HEK293 (cell line): ENCODE measurements at regions not wholly inside any gene's neighbourhood (a gene's known extent, or its start where the extent isn't known, plus 50 kb on each side); places are given as distances from the start of the nearest gene placed in this dataset.

Experiments used
- CTCF ChIA-PET: fragments of 350-600 bp; formaldehyde crosslinking; extraction: SDS; loops from one replicate; lab custom pipeline; 2021; ENCODE audit warnings: antibody characterized with exemption; lab: Yijun Ruan, JAX
- POLR2A ChIA-PET: fragments of 300-600 bp; formaldehyde crosslinking; extraction: SDS; loops from one replicate; lab custom pipeline; 2020; ENCODE audit warnings: antibody characterized with exemption, inconsistent platforms; lab: Yijun Ruan, JAX
- H3K27ac ChIP-seq: fragments of 200-500 bp; sonication (Bioruptor generic); 2 replicates; pipeline ENCODE4 v1.5.1; 2014; ENCODE audit warnings: low read depth, low read length, control low read depth, inconsistent platforms; ENCODE audit errors: extremely low read depth
- H3K36me3 ChIP-seq, 2 experiments: fragments of 200-500 bp in 1 of 2; sonication (Bioruptor generic) in 1 of 2; 1 replicate in 1 of 2; 2 replicates in 1 of 2; pipeline ENCODE4 v1.5.1; 2014 to 2017; ENCODE audit warnings: inconsistent platforms in 2 of 2, low read length in 2 of 2; ENCODE audit not compliant: control insufficient read depth in 2 of 2, insufficient read depth in 1 of 2
- H3K4me1 ChIP-seq: fragments of 200-500 bp; sonication (Bioruptor generic); 2 replicates; pipeline ENCODE4 v1.5.1; 2014; ENCODE audit warnings: mild to moderate bottlenecking, low read length, inconsistent platforms; ENCODE audit not compliant: control insufficient read depth, insufficient read depth
- H3K4me3 ChIP-seq: 2 replicates; pipeline ENCODE4 v1.5.1; 2011; ENCODE audit warnings: low read depth, mild to moderate bottlenecking, control low read depth, low read length, moderate library complexity
- H3K9me3 ChIP-seq: fragments of 200-500 bp; sonication (Bioruptor generic); 2 replicates; pipeline ENCODE4 v1.5.1; 2014; ENCODE audit warnings: low read depth, low read length, inconsistent platforms; ENCODE audit not compliant: control insufficient read depth, insufficient read depth
- BCL6B ChIP-seq: fragments of 450-650 bp; formaldehyde crosslinking; IDR thresholded peaks from 2 replicates; pipeline ENCODE4 v1.5.1; 2017; ENCODE audit warnings: missing biosample characterization, missing genetic modification characterization
- MYNN ChIP-seq: fragments of 450-650 bp; formaldehyde crosslinking; IDR thresholded peaks from 2 replicates; pipeline ENCODE4 v1.5.1; 2016; ENCODE audit warnings: missing biosample characterization, missing genetic modification characterization, borderline replicate concordance
- PRDM1 ChIP-seq: fragments of 450-650 bp; formaldehyde crosslinking; IDR thresholded peaks from 2 replicates; pipeline ENCODE4; 2016; ENCODE audit warnings: missing biosample characterization, missing genetic modification characterization
- ZNF2 ChIP-seq: fragments of 450-650 bp; formaldehyde crosslinking; IDR thresholded peaks from 2 replicates; pipeline ENCODE4 v1.5.1; 2016; ENCODE audit warnings: missing biosample characterization, missing genetic modification characterization
- ZNF580 ChIP-seq: fragments of 450-650 bp; formaldehyde crosslinking; IDR thresholded peaks from 2 replicates; pipeline ENCODE4 v1.5.1; 2016; ENCODE audit warnings: missing biosample characterization, missing genetic modification characterization
- ZSCAN16 ChIP-seq: fragments of 450-650 bp; formaldehyde crosslinking; IDR thresholded peaks from 2 replicates; pipeline ENCODE4 v1.5.1; 2016; ENCODE audit warnings: missing biosample characterization, missing genetic modification characterization
- TF ChIP-seq, protein P1 (sequence below): fragments of 450-650 bp; formaldehyde crosslinking; IDR thresholded peaks from 2 replicates; pipeline ENCODE4 v1.5.1; 2016; ENCODE audit warnings: missing biosample characterization, missing genetic modification characterization
- TF ChIP-seq, protein P2 (sequence below): fragments of 450-650 bp; formaldehyde crosslinking; IDR thresholded peaks from 2 replicates; pipeline ENCODE4 v1.5.1; 2016; ENCODE audit warnings: missing biosample characterization, missing genetic modification characterization, borderline replicate concordance
- TF ChIP-seq, protein P3 (sequence below): fragments of 450-650 bp; formaldehyde crosslinking; IDR thresholded peaks from 2 replicates; pipeline ENCODE4 v1.5.1; 2016; ENCODE audit warnings: missing biosample characterization, missing genetic modification characterization

DNA sequence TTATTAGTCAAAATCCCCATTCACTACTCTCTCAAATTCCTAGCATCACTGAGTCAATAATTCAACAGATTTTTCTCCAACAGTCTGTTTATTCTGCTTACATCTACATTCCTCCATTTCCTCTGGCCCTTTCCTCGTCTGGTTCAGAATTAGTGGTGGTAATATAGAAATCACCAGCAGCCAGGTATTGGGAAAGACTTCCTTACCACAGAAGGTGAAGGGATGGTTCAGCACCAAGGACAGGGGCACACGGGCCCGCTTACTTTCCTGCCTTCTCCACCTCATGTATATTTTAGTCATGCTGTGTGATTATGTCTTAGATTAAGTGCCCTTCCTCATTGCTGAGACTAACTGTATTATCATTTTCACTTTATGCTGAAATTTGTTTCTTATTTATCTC is 70.4 kb upstream of the APBB1IP start:
- no peaks in the 10 kb centered on the region for H3K36me3 ChIP-seq
- no peak overlapping the region for H3K4me3 ChIP-seq
- POLR2A ChIA-PET = no interaction called here
- TF ChIP-seq, protein P1, sequence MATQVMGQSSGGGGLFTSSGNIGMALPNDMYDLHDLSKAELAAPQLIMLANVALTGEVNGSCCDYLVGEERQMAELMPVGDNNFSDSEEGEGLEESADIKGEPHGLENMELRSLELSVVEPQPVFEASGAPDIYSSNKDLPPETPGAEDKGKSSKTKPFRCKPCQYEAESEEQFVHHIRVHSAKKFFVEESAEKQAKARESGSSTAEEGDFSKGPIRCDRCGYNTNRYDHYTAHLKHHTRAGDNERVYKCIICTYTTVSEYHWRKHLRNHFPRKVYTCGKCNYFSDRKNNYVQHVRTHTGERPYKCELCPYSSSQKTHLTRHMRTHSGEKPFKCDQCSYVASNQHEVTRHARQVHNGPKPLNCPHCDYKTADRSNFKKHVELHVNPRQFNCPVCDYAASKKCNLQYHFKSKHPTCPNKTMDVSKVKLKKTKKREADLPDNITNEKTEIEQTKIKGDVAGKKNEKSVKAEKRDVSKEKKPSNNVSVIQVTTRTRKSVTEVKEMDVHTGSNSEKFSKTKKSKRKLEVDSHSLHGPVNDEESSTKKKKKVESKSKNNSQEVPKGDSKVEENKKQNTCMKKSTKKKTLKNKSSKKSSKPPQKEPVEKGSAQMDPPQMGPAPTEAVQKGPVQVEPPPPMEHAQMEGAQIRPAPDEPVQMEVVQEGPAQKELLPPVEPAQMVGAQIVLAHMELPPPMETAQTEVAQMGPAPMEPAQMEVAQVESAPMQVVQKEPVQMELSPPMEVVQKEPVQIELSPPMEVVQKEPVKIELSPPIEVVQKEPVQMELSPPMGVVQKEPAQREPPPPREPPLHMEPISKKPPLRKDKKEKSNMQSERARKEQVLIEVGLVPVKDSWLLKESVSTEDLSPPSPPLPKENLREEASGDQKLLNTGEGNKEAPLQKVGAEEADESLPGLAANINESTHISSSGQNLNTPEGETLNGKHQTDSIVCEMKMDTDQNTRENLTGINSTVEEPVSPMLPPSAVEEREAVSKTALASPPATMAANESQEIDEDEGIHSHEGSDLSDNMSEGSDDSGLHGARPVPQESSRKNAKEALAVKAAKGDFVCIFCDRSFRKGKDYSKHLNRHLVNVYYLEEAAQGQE (tag by site-specific recombination) = peak; percentile 97
- TF ChIP-seq ZNF580 (tag by site-specific recombination) (no peak), PRDM1 (tag by site-specific recombination) (0 out of 2 replicates have a peak, but pooled peaks have one; percentile 32)
- H3K27ac ChIP-seq = no peak overlapping the region
- H3K4me1 ChIP-seq = no peaks in the 10 kb centered on the region
- H3K9me3 ChIP-seq = no peaks in the 10 kb centered on the region
- CTCF ChIA-PET = no interaction called here

DNA sequence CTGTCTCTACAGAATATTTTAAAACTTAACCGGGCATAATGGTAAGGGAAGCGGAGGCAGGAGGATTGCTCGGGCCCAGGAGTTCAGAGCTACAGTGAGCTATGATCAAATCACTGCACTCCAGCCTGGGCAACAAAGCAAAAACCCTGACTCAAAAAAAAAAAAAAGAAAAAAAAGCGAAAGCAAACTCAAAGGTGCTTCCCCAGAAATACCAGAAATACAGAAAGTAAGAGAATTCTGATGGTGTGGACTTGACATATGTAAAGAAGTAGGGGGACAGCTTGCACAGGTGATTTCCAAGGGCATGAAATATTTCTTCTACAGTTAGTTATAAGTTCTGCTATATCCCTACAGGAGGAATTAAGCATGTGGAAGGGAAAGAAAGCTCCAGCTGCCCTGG is 69.7 kb upstream of the APBB1IP start:
- H3K36me3 ChIP-seq = no peaks in the 10 kb centered on the region
- H3K27ac ChIP-seq = no peak overlapping the region
- no peaks in the 10 kb centered on the region for H3K4me1 ChIP-seq
- CTCF ChIA-PET = interaction anchor here (0.6 kb wide), 1 partner anchor 346 kb away, joined by 3 read pairs; no protein-coding TSS in a partner anchor
- TF ChIP-seq MYNN (tag by site-specific recombination) = no peak
- TF ChIP-seq, protein P2, sequence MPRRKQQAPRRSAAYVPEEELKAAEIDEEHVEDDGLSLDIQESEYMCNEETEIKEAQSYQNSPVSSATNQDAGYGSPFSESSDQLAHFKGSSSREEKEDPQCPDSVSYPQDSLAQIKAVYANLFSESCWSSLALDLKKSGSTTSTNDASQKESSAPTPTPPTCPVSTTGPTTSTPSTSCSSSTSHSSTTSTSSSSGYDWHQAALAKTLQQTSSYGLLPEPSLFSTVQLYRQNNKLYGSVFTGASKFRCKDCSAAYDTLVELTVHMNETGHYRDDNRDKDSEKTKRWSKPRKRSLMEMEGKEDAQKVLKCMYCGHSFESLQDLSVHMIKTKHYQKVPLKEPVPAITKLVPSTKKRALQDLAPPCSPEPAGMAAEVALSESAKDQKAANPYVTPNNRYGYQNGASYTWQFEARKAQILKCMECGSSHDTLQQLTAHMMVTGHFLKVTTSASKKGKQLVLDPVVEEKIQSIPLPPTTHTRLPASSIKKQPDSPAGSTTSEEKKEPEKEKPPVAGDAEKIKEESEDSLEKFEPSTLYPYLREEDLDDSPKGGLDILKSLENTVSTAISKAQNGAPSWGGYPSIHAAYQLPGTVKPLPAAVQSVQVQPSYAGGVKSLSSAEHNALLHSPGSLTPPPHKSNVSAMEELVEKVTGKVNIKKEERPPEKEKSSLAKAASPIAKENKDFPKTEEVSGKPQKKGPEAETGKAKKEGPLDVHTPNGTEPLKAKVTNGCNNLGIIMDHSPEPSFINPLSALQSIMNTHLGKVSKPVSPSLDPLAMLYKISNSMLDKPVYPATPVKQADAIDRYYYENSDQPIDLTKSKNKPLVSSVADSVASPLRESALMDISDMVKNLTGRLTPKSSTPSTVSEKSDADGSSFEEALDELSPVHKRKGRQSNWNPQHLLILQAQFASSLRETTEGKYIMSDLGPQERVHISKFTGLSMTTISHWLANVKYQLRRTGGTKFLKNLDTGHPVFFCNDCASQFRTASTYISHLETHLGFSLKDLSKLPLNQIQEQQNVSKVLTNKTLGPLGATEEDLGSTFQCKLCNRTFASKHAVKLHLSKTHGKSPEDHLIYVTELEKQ (tag by site-specific recombination) = no peak
- TF ChIP-seq BCL6B (tag by site-specific recombination) = no peak
- TF ChIP-seq, protein P3, sequence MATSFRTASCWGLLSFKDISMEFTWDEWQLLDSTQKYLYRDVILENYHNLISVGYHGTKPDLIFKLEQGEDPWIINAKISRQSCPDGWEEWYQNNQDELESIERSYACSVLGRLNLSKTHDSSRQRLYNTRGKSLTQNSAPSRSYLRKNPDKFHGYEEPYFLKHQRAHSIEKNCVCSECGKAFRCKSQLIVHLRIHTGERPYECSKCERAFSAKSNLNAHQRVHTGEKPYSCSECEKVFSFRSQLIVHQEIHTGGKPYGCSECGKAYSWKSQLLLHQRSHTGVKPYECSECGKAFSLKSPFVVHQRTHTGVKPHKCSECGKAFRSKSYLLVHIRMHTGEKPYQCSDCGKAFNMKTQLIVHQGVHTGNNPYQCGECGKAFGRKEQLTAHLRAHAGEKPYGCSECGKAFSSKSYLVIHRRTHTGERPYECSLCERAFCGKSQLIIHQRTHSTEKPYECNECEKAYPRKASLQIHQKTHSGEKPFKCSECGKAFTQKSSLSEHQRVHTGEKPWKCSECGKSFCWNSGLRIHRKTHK (tag by site-specific recombination) = no peak
- no peak for TF ChIP-seq ZSCAN16
- TF ChIP-seq ZNF2 (tag by site-specific recombination) = no peak
- TF ChIP-seq PRDM1 (tag by site-specific recombination) = no peak
- H3K4me3 ChIP-seq = no peak overlapping the region
- H3K9me3 ChIP-seq = no peaks in the 10 kb centered on the region
- POLR2A ChIA-PET = no interaction called here
